ENCODE measurements at regions not wholly inside any gene's neighbourhood (a gene's known extent, or its start where the extent isn't known, plus 50 kb on each side); places are given as distances from the start of the nearest gene placed in this dataset.

DNA sequence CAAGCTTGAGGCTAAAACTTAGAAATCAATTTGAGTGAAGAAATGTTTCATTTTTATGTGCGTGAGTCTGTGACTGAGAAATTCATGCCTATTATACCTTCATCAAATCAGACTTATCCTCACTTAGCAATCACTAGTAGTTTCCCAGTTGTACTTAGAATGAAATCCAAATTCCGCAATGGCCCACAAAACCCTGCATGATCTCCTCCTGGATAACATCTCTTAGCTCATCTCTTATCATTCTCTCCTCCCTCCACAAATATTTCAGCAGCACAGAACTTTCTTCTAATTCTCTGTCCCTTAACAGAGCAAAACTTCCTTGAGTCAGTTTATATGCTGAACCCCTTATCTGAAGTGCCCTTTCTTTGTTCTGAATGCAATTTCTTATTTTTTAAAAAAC is 198.8 kb upstream of the TGFBR2 start:
- no peak for ATAC-seq
- TF ChIP-seq TOX (CRISPR knock-in tag; IDR thresholded peaks at IDR 0.05; ENCODE audit: borderline replicate concordance) (no peak), ZFP3 (CRISPR knock-in tag; IDR thresholded peaks at IDR 0.05) (no peak), ARNTL (CRISPR knock-in tag; IDR thresholded peaks at IDR 0.05; ENCODE audit: borderline replicate concordance, low read depth) (no peak), ZFP30 (CRISPR knock-in tag; IDR thresholded peaks at IDR 0.05) (no peak), BACH2 (CRISPR knock-in tag; IDR thresholded peaks at IDR 0.05; ENCODE audit: borderline replicate concordance) (no peak), ESRRG (CRISPR knock-in tag; IDR thresholded peaks at IDR 0.05) (no peak), ZNF70 (CRISPR knock-in tag; IDR thresholded peaks at IDR 0.05) (no peak), CREB5 (CRISPR knock-in tag; IDR thresholded peaks at IDR 0.05; ENCODE audit: low read depth) (no peak), ISL1 (CRISPR knock-in tag; IDR thresholded peaks at IDR 0.05) (no peak), PPARA (CRISPR knock-in tag; IDR thresholded peaks at IDR 0.05; ENCODE audit: borderline replicate concordance) (no peak), ZNF565 (CRISPR knock-in tag; conservative IDR thresholded peaks at IDR 0.05; ENCODE audit: low read depth) (no peak), TSHZ2 (CRISPR knock-in tag; IDR thresholded peaks at IDR 0.05) (no peak), SNAI2 (CRISPR knock-in tag; IDR thresholded peaks at IDR 0.05) (no peak), ZNF8 (CRISPR knock-in tag; IDR thresholded peaks at IDR 0.05) (no peak), TCF4 (CRISPR knock-in tag; IDR thresholded peaks at IDR 0.05; ENCODE audit: borderline replicate concordance) (no peak), GLIS3 (CRISPR knock-in tag; IDR thresholded peaks at IDR 0.05) (no peak)
- TF ChIP-seq, protein P1, sequence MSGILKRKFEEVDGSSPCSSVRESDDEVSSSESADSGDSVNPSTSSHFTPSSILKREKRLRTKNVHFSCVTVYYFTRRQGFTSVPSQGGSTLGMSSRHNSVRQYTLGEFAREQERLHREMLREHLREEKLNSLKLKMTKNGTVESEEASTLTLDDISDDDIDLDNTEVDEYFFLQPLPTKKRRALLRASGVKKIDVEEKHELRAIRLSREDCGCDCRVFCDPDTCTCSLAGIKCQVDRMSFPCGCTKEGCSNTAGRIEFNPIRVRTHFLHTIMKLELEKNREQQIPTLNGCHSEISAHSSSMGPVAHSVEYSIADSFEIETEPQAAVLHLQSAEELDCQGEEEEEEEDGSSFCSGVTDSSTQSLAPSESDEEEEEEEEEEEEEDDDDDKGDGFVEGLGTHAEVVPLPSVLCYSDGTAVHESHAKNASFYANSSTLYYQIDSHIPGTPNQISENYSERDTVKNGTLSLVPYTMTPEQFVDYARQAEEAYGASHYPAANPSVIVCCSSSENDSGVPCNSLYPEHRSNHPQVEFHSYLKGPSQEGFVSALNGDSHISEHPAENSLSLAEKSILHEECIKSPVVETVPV (CRISPR knock-in tag; IDR thresholded peaks at IDR 0.05): no peak
- TF ChIP-seq, protein P2, sequence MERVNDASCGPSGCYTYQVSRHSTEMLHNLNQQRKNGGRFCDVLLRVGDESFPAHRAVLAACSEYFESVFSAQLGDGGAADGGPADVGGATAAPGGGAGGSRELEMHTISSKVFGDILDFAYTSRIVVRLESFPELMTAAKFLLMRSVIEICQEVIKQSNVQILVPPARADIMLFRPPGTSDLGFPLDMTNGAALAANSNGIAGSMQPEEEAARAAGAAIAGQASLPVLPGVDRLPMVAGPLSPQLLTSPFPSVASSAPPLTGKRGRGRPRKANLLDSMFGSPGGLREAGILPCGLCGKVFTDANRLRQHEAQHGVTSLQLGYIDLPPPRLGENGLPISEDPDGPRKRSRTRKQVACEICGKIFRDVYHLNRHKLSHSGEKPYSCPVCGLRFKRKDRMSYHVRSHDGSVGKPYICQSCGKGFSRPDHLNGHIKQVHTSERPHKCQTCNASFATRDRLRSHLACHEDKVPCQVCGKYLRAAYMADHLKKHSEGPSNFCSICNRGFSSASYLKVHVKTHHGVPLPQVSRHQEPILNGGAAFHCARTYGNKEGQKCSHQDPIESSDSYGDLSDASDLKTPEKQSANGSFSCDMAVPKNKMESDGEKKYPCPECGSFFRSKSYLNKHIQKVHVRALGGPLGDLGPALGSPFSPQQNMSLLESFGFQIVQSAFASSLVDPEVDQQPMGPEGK (CRISPR knock-in tag; IDR thresholded peaks at IDR 0.05; ENCODE audit: borderline replicate concordance): no peak
- TF ChIP-seq, protein P3, sequence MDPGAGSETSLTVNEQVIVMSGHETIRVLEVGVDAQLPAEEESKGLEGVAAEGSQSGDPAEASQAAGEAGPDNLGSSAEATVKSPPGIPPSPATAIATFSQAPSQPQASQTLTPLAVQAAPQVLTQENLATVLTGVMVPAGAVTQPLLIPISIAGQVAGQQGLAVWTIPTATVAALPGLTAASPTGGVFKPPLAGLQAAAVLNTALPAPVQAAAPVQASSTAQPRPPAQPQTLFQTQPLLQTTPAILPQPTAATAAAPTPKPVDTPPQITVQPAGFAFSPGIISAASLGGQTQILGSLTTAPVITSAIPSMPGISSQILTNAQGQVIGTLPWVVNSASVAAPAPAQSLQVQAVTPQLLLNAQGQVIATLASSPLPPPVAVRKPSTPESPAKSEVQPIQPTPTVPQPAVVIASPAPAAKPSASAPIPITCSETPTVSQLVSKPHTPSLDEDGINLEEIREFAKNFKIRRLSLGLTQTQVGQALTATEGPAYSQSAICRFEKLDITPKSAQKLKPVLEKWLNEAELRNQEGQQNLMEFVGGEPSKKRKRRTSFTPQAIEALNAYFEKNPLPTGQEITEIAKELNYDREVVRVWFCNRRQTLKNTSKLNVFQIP (CRISPR knock-in tag; IDR thresholded peaks at IDR 0.05; ENCODE audit: borderline replicate concordance, low read depth): no peak

DNA sequence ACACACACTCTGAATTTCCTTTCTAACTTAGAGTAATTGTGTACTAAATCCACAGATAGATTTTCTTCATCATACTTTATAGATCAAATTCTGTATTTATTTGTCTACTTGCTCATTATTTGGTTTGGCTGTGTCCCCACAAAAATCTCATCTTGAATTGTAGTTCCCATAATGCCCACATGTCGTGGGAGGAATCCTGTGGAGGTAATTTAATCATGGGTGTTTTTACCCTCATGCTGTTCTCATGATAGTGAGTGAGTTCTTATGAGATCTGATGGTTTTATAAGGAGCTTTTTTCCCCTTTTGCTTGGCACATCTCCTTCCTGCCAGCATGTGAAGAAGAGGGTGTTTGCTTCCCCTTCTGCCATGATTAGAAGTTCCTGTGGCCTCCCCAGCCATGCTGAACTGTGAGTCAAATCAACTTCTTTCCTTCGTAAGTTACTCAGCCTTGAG is 198.3 kb upstream of the TGFBR2 start:
- no peak for ATAC-seq
- TF ChIP-seq PPARA (CRISPR knock-in tag; IDR thresholded peaks at IDR 0.05; ENCODE audit: borderline replicate concordance) (no peak), ZC3H10 (CRISPR knock-in tag; IDR thresholded peaks at IDR 0.05) (no peak), GLIS3 (CRISPR knock-in tag; IDR thresholded peaks at IDR 0.05) (no peak), ZFP3 (CRISPR knock-in tag; IDR thresholded peaks at IDR 0.05) (no peak), CREB5 (CRISPR knock-in tag; IDR thresholded peaks at IDR 0.05; ENCODE audit: low read depth) (no peak), TCF4 (CRISPR knock-in tag; IDR thresholded peaks at IDR 0.05; ENCODE audit: borderline replicate concordance) (no peak), ZNF565 (CRISPR knock-in tag; conservative IDR thresholded peaks at IDR 0.05; ENCODE audit: low read depth) (no peak), TSHZ2 (CRISPR knock-in tag; IDR thresholded peaks at IDR 0.05) (no peak), ZNF70 (CRISPR knock-in tag; IDR thresholded peaks at IDR 0.05) (no peak), BACH2 (CRISPR knock-in tag; IDR thresholded peaks at IDR 0.05; ENCODE audit: borderline replicate concordance) (no peak), ARNTL (CRISPR knock-in tag; IDR thresholded peaks at IDR 0.05; ENCODE audit: borderline replicate concordance, low read depth) (no peak), ZNF8 (CRISPR knock-in tag; IDR thresholded peaks at IDR 0.05) (no peak), OSR1 (CRISPR knock-in tag; IDR thresholded peaks at IDR 0.05) (no peak), TOX (CRISPR knock-in tag; IDR thresholded peaks at IDR 0.05; ENCODE audit: borderline replicate concordance) (no peak), RARB (CRISPR knock-in tag; IDR thresholded peaks at IDR 0.05) (no peak)

Measured in SK-N-SH treated with all-trans-retinoic acid at 6 μM for 48 hours (cell line).